Stomach (tissue), 8 donors: ENCODE measurements at regions not wholly inside any gene's neighbourhood (a gene's known extent, or its start where the extent isn't known, plus 50 kb on each side); places are given as distances from the start of the nearest gene placed in this dataset.

Experiments
- DNase-seq, 2 donors: peaks; one replicate each; pipeline versions ENCODE4 v3.0.0 to v3.0.0-alpha.2; 2013 to 2019
- H3K27ac ChIP-seq, 5 donors: fragments of 200-600 bp in 4 of 5; sonication (generic) in 4 of 5; one replicate each; pipeline ENCODE4 v1.5.1; 2013 to 2019; ENCODE audit warnings: mild to moderate bottlenecking in 1 of 5, moderate library complexity in 1 of 5
- H3K27me3 ChIP-seq, 3 donors: fragments of 200-600 bp; sonication (generic); one replicate each; pipeline ENCODE4 v1.5.1; 2017 to 2019; ENCODE audit warnings: mixed run types in 1 of 3
- H3K36me3 ChIP-seq, 4 donors: fragments of 200-600 bp; sonication (generic); 1 replicate in 3 of 4; 2 replicates in 1 of 4; pipeline ENCODE4 v1.5.1; 2016 to 2019
- H3K4me1 ChIP-seq, 4 donors: fragments of 200-600 bp; sonication (generic); one replicate each; pipeline ENCODE4 v1.5.1; 2016 to 2019
- H3K4me3 ChIP-seq, 4 donors: fragments of 200-600 bp; sonication (generic) in 3 of 4; one replicate each; pipeline ENCODE4 v1.5.1; 2016 to 2019; ENCODE audit warnings: mild to moderate bottlenecking in 1 of 4
- H3K9me3 ChIP-seq, 4 donors: fragments of 200-600 bp; sonication (generic); one replicate each; pipeline ENCODE4 v1.5.1; 2016 to 2019
- EP300 ChIP-seq: sonication (generic); formaldehyde crosslinking; IDR thresholded peaks from one replicate; pipeline ENCODE4 v1.6.1; 2017; ENCODE audit warnings: antibody characterized with exemption
- POLR2A ChIP-seq, 4 donors: fragments of 450-650 bp; IDR thresholded peaks; one replicate each; pipeline ENCODE4 v1.6.1; 2016; ENCODE audit warnings: antibody characterized with exemption in 4 of 4, control low read depth in 2 of 4, mild to moderate bottlenecking in 1 of 4, moderate library complexity in 1 of 4
- POLR2AphosphoS5 ChIP-seq, 3 donors: sonication (generic); formaldehyde crosslinking; IDR thresholded peaks; one replicate each; pipeline ENCODE4 v1.6.1; 2016; ENCODE audit warnings: antibody characterized with exemption in 3 of 3
- WGBS, 5 donors: extraction: QIAGEN DNeasy Blood & Tissue Kit in 3 of 5; methylation state at CpG; one replicate each; pipeline versions ENCODE4 v1.1.5 to v1.1.7; 2013 to 2018; 5-methylcytosine and 5-hydroxymethylcytosine counted together
- intact Hi-C: fragments of 100-400 bp; cut with DNase I; formaldehyde crosslinking; loops from one replicate; pipeline ENCODE4 v1.15.1; 2023; ENCODE audit warnings: low total_unique reads
- TF ChIP-seq, protein P1 (sequence below), 7 experiments: fragments of 450-650 bp in 4 of 7; fragments of 200-600 bp in 3 of 7; sonication (generic) in 3 of 7; IDR thresholded peaks; one replicate each; pipeline ENCODE4 v1.5.1; 2016 to 2019; ENCODE audit warnings: antibody characterized with exemption in 7 of 7, control low read depth in 2 of 7, mild to moderate bottlenecking in 1 of 7
- donor health status: healthy with polysubstance abuse.
- donor health status: Bipolar disorder and iron deficiency.
- donor health status: healthy.

GRCh38 chr11:8790968-8791367 lies 108.4 kb downstream of the RPL27A start:
- Histone ChIP-seq H3K9me3 (no peaks in the 10 kb centered on the region), H3K27ac (peak overlapping the region in 3 of 5 donors; percentile 57 to 68 (median 60)), H3K36me3 (no peaks in the 10 kb centered on the region), H3K4me3 (no peak overlapping the region), H3K4me1 (peaks cover 62 to 100% (median 83%) of the 10 kb centered on the region in 4 donors), H3K27me3 (no peaks in the 10 kb centered on the region)
- intact Hi-C loops = no loop called here
- WGBS, 5 donors = 35 to 72% (median 54%) methylated on average over 2 of the region's 2 CpGs
- no peak for DNase-seq
- TF ChIP-seq POLR2A (IDR thresholded peaks at IDR 0.05) (no peak), POLR2AphosphoS5 (IDR thresholded peaks at IDR 0.05) (no peak), EP300 (no peak)
- TF ChIP-seq, protein P1, sequence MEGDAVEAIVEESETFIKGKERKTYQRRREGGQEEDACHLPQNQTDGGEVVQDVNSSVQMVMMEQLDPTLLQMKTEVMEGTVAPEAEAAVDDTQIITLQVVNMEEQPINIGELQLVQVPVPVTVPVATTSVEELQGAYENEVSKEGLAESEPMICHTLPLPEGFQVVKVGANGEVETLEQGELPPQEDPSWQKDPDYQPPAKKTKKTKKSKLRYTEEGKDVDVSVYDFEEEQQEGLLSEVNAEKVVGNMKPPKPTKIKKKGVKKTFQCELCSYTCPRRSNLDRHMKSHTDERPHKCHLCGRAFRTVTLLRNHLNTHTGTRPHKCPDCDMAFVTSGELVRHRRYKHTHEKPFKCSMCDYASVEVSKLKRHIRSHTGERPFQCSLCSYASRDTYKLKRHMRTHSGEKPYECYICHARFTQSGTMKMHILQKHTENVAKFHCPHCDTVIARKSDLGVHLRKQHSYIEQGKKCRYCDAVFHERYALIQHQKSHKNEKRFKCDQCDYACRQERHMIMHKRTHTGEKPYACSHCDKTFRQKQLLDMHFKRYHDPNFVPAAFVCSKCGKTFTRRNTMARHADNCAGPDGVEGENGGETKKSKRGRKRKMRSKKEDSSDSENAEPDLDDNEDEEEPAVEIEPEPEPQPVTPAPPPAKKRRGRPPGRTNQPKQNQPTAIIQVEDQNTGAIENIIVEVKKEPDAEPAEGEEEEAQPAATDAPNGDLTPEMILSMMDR (IDR thresholded peaks at IDR 0.05) = no peak

- Histone ChIP-seq H3K4me3 (no peak overlapping the region), H3K36me3 (peaks cover 0 to 2% (median 0%) of the 10 kb centered on the region in 4 donors), H3K9me3 (no peaks in the 10 kb centered on the region), H3K27me3 (no peaks in the 10 kb centered on the region), H3K4me1 (peaks cover 51 to 98% (median 82%) of the 10 kb centered on the region in 4 donors), H3K27ac (peak overlapping the region in 4 of 5 donors; percentile 74 to 90 (median 82))
- intact Hi-C loops = no loop called here
- no peak for DNase-seq
- TF ChIP-seq POLR2AphosphoS5 (IDR thresholded peaks at IDR 0.05) (no peak), POLR2A (IDR thresholded peaks at IDR 0.05) (no peak), EP300 (no peak)
- TF ChIP-seq, protein P1 (IDR thresholded peaks at IDR 0.05) = no peak
- WGBS, 5 donors = 65 to 78% (median 67%) methylated on average over 3 of the region's 3 CpGs
Measured at GRCh38 chr11:8792710-8793109, 110.1 kb downstream of the RPL27A start.

GRCh38 chr11:8793114-8793777 lies 110.7 kb downstream of the RPL27A start:
- peaks cover 0 to 7% (median 0%) of the 10 kb centered on the region in 4 donors for H3K36me3 ChIP-seq
- intact Hi-C loops = no loop called here
- DNase-seq = no peak
- H3K4me1 ChIP-seq = peaks cover 51 to 98% (median 82%) of the 10 kb centered on the region in 4 donors
- no peaks in the 10 kb centered on the region for H3K27me3 ChIP-seq
- peak overlapping the region; percentile 35 to 90 (median 81) for H3K27ac ChIP-seq
- no peak overlapping the region for H3K4me3 ChIP-seq
- no peaks in the 10 kb centered on the region for H3K9me3 ChIP-seq
- 34 to 42% (median 39%) methylated on average over 4 of the region's 4 CpGs for WGBS, 5 donors
- TF ChIP-seq, protein P1 (IDR thresholded peaks at IDR 0.05) = no peak
- TF ChIP-seq POLR2AphosphoS5 (IDR thresholded peaks at IDR 0.05) (no peak), POLR2A (IDR thresholded peaks at IDR 0.05) (no peak), EP300 (no peak)

- WGBS, 5 donors = 32 to 42% (median 35%) methylated on average over 6 of the region's 6 CpGs
- DNase-seq = no peak
- Histone ChIP-seq H3K9me3 (no peaks in the 10 kb centered on the region), H3K36me3 (peaks cover 0 to 9% (median 0%) of the 10 kb centered on the region in 4 donors), H3K4me3 (peak overlapping the region in 3 of 4 donors; percentile 3 to 7 (median 4)), H3K27ac (peak overlapping the region; percentile 74 to 90 (median 81)), H3K4me1 (peaks cover 47 to 98% (median 80%) of the 10 kb centered on the region in 4 donors), H3K27me3 (no peaks in the 10 kb centered on the region)
- TF ChIP-seq, protein P1 (IDR thresholded peaks at IDR 0.05) = no peak
- TF ChIP-seq EP300 (no peak), POLR2AphosphoS5 (IDR thresholded peaks at IDR 0.05) (no peak), POLR2A (IDR thresholded peaks at IDR 0.05) (no peak)
- intact Hi-C loops = no loop called here
Measured at GRCh38 chr11:8794126-8794525, 111.5 kb downstream of the RPL27A start.
